GM23248 (cell line): ENCODE measurements at regions not wholly inside any gene's neighbourhood (a gene's known extent, or its start where the extent isn't known, plus 50 kb on each side); places are given as distances from the start of the nearest gene placed in this dataset. TPM values are rescaled to one million over a fixed set of nuclear protein-coding genes. Genes with fewer than 3 reads are reported as not detected.

ENCODE experiments used
- DNase-seq: peaks from one replicate; pipeline ENCODE4 v3.0.0-alpha.2; 2015
- H2AFZ ChIP-seq: fragments of 200-600 bp; sonication (generic); 2 replicates; pipeline ENCODE4 v1.6.1; 2016; ENCODE audit warnings: antibody characterized with exemption
- H3F3A ChIP-seq: fragments of 200-600 bp; sonication (generic); 2 replicates; pipeline ENCODE4 v1.6.1; 2016; ENCODE audit warnings: mild to moderate bottlenecking, antibody characterized with exemption, mixed run types; ENCODE audit not compliant: insufficient read depth
- H3K27ac ChIP-seq: fragments of 200-600 bp; sonication (generic); 2 replicates; pipeline ENCODE4 v1.5.1; 2016; ENCODE audit warnings: mild to moderate bottlenecking
- H3K27me3 ChIP-seq: fragments of 200-600 bp; sonication (generic); replicated peaks from 2 replicates; pipeline ENCODE4 v1.6.1; 2016; ENCODE audit warnings: mild to moderate bottlenecking; ENCODE audit not compliant: insufficient read depth
- H3K36me3 ChIP-seq: fragments of 200-600 bp; sonication (generic); 2 replicates; pipeline ENCODE4 v1.6.1; 2016; ENCODE audit warnings: low read depth, mild to moderate bottlenecking
- H3K4me1 ChIP-seq: fragments of 200-600 bp; sonication (generic); 2 replicates; pipeline ENCODE4 v1.6.1; 2016; ENCODE audit warnings: mild to moderate bottlenecking; ENCODE audit not compliant: insufficient read depth
- H3K4me2 ChIP-seq: fragments of 200-600 bp; sonication (generic); one replicate; pipeline ENCODE4 v1.6.1; 2016; ENCODE audit warnings: mild to moderate bottlenecking; ENCODE audit not compliant: unreplicated experiment
- H3K4me3 ChIP-seq: fragments of 200-600 bp; sonication (generic); 2 replicates; pipeline ENCODE4 v1.5.1; 2016; ENCODE audit warnings: mild to moderate bottlenecking
- H3K79me2 ChIP-seq: fragments of 200-600 bp; sonication (generic); 2 replicates; pipeline ENCODE4 v1.6.1; 2016; ENCODE audit warnings: mild to moderate bottlenecking; ENCODE audit not compliant: insufficient read depth
- H3K9ac ChIP-seq: fragments of 200-600 bp; sonication (generic); 2 replicates; pipeline ENCODE4 v1.6.1; 2016; ENCODE audit warnings: mild to moderate bottlenecking
- H3K9me2 ChIP-seq: fragments of 200-600 bp; sonication (generic); 2 replicates; pipeline ENCODE4 v1.6.1; 2016; ENCODE audit warnings: mixed run types, mild to moderate bottlenecking, moderate library complexity; ENCODE audit not compliant: insufficient read depth
- H3K9me3 ChIP-seq: fragments of 200-600 bp; sonication (generic); one replicate; pipeline ENCODE4 v1.6.1; 2017; ENCODE audit warnings: low read depth
- H4K20me1 ChIP-seq: fragments of 200-600 bp; sonication (generic); 2 replicates; pipeline ENCODE4 v1.6.0; 2016; ENCODE audit not compliant: insufficient read depth
- EZH2 ChIP-seq: fragments of 200-600 bp; sonication (generic); IDR thresholded peaks from 2 replicates; pipeline ENCODE4 v1.6.1; 2018; ENCODE audit warnings: antibody characterized with exemption, mild to moderate bottlenecking; ENCODE audit not compliant: insufficient read depth, poor library complexity, severe bottlenecking
- EZH2phosphoT487 ChIP-seq: fragments of 200-600 bp; sonication (generic); IDR thresholded peaks from 2 replicates; pipeline ENCODE4 v1.6.1; 2018; ENCODE audit warnings: antibody characterized with exemption, moderate library complexity, mild to moderate bottlenecking, low read depth; ENCODE audit not compliant: insufficient read depth
- WGBS, 2 experiments: methylation state at CpG; one replicate each; pipeline ENCODE4 v1.1.6; 2015 to 2017; ENCODE audit warnings: low lambda C conversion rate in 2 of 2, low coverage in 1 of 2; ENCODE audit errors: missing lambda C conversion rate in 2 of 2; 5-methylcytosine and 5-hydroxymethylcytosine counted together
- in situ Hi-C: fragments of 300-500 bp; cut with MboI; formaldehyde crosslinking; loops from 2 replicates; pipeline ENCODE4 v1.15.0; 2020
- small RNA-seq: library from RNA; depleted of rRNA; stranded (forward); fragments of <200 nt; gene quantifications from one replicate; pipeline ENCODE3, GENCODE V24; 2014; ENCODE audit warnings: low read depth, low replicate concordance

GRCh38 chr1:147046189-147046862, 108.2 kb downstream of the NBPF12 start:
- DNase-seq, result peak; percentile 7
- no peaks in the 10 kb centered on the region for H3K9me3 ChIP-seq
- H3K79me2 ChIP-seq, result no peaks in the 10 kb centered on the region
- no peak overlapping the region for H2AFZ ChIP-seq
- H3F3A ChIP-seq, result no peaks in the 10 kb centered on the region
- H3K9ac ChIP-seq, result no peak overlapping the region
- H4K20me1 ChIP-seq, result no peaks in the 10 kb centered on the region
- no peaks in the 10 kb centered on the region for H3K9me2 ChIP-seq
- TF ChIP-seq EZH2phosphoT487 (no peak), EZH2 (no peak)
- H3K4me3 ChIP-seq, result no peak overlapping the region
- in situ Hi-C loops, result no loop called here
- WGBS, 2 experiments, result 56 to 73% methylated on average over 1 of the region's 1 CpG
- no peak overlapping the region for H3K27ac ChIP-seq
- no peaks in the 10 kb centered on the region for H3K4me1 ChIP-seq
- no peak overlapping the region for H3K4me2 ChIP-seq
- no peaks in the 10 kb centered on the region for H3K36me3 ChIP-seq
- H3K27me3 ChIP-seq, result peaks cover 10% of the 10 kb centered on the region; the same call in 1 of the 2 replicates

Small RNAs in the stretch of these regions (small RNA-seq; reads per million reads assigned to genes)
- not detected for gene RNU1-151P
